ENCODE measurements at regions not wholly inside any gene's neighbourhood (a gene's known extent, or its start where the extent isn't known, plus 50 kb on each side); places are given as distances from the start of the nearest gene placed in this dataset.

DNA sequence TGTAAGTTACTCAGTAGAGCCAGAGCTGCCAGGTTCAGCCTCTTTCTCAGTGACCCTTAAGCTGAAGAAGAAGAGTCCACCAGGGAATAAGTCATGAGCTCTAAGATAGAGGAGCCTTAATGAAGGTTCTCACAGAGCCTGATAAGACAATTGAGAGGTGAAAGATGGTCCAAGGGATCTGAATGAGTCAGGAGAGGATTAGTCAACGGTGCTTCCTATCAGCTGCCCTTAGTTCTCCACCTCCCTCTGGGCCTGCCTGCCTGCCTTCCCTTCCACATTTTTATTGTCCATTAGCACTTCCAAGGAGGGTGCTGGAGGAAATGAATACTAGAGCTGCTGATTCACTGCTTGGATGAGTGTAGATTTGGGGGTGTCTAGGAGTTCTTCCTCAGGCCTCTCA lies 161.7 kb upstream of the RMST start:
- H3K27me3 ChIP-seq (ENCODE audit: insufficient read depth, insufficient read length): no peaks in the 10 kb centered on the region
- no peaks in the 10 kb centered on the region for H3K36me3 ChIP-seq (ENCODE audit: insufficient read depth, insufficient read length, low read length)
- H3K9me3 ChIP-seq (ENCODE audit: insufficient read depth, low read length): peaks cover 14% of the 10 kb centered on the region
- H3K4me1 ChIP-seq (ENCODE audit: insufficient read depth, insufficient read length): no peaks in the 10 kb centered on the region
- no peak overlapping the region for H3K9ac ChIP-seq (ENCODE audit: insufficient read length, low read depth)
- DNase-seq (ENCODE audit: low read depth, low spot score): no peak
- H3K4me3 ChIP-seq (ENCODE audit: insufficient read length, low read depth): no peak overlapping the region
- TF ChIP-seq SUZ12 (IDR thresholded peaks at IDR 0.05; ENCODE audit: extremely low read depth, insufficient read depth, insufficient read length) (no peak), YY1 (IDR thresholded peaks at IDR 0.05; ENCODE audit: insufficient read depth, insufficient read length) (no peak), ZNF274 (IDR thresholded peaks at IDR 0.05; ENCODE audit: low read depth, low read length) (no peak)

DNA sequence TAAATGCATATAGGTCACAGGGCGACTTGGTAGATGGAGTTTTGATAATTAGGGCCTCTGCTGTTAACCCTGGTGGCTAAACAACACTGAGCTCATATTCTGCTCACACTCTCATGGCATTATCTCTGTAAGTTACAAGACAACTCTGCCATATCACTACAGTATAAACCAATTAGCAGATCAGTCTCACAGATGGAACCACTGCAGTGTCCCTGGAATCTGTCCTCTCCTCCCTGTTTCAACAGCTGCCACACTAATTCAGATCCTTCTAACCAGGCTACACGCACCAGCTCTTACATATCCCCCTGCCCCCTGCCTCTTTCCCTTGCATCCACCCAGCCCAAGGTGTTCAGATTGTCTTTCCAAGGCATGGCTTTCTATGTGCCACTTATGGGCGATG lies 161.0 kb upstream of the RMST start:
- TF ChIP-seq SUZ12 (IDR thresholded peaks at IDR 0.05; ENCODE audit: extremely low read depth, insufficient read depth, insufficient read length) (no peak), ZNF274 (IDR thresholded peaks at IDR 0.05; ENCODE audit: low read depth, low read length) (no peak), YY1 (IDR thresholded peaks at IDR 0.05; ENCODE audit: insufficient read depth, insufficient read length) (no peak)
- DNase-seq (ENCODE audit: low read depth, low spot score): no peak
- H3K9me3 ChIP-seq (ENCODE audit: insufficient read depth, low read length): peaks cover 13% of the 10 kb centered on the region

DNA sequence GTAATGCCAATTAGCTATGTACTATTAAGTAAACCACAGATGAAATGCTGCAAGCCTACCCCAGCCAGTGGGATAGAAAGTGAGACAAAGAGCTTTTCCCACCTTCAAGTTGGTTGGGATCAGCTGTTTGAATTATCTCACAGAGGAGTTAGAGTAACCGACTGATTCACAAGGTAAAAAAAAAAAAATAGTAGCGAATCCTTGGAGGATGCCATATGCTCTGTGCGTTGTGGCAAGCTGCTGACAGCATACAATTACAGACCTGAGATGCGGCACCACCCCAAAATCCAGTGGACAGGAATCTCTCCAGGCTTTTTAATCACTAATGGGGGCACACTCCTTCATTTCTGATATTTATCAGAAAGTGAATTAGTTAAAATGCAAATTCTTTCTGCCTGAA lies 157.0 kb upstream of the RMST start:
- no peaks in the 10 kb centered on the region for H3K27me3 ChIP-seq (ENCODE audit: insufficient read depth, insufficient read length)
- no peak overlapping the region for H3K9ac ChIP-seq (ENCODE audit: insufficient read length, low read depth)
- no peak for DNase-seq (ENCODE audit: low read depth, low spot score)
- H3K4me3 ChIP-seq (ENCODE audit: insufficient read length, low read depth): no peak overlapping the region
- H3K36me3 ChIP-seq (ENCODE audit: insufficient read depth, insufficient read length, low read length): no peaks in the 10 kb centered on the region
- peaks cover 15% of the 10 kb centered on the region for H3K9me3 ChIP-seq (ENCODE audit: insufficient read depth, low read length)
- TF ChIP-seq YY1 (IDR thresholded peaks at IDR 0.05; ENCODE audit: insufficient read depth, insufficient read length) (no peak), SUZ12 (IDR thresholded peaks at IDR 0.05; ENCODE audit: extremely low read depth, insufficient read depth, insufficient read length) (no peak), ZNF274 (IDR thresholded peaks at IDR 0.05; ENCODE audit: low read depth, low read length) (no peak)
- H3K4me1 ChIP-seq (ENCODE audit: insufficient read depth, insufficient read length): no peaks in the 10 kb centered on the region

More for the DNA sequence above, 161.0 kb upstream of the RMST start:
- no peak overlapping the region for H3K4me3 ChIP-seq (ENCODE audit: insufficient read length, low read depth)
- no peaks in the 10 kb centered on the region for H3K36me3 ChIP-seq (ENCODE audit: insufficient read depth, insufficient read length, low read length)
- no peaks in the 10 kb centered on the region for H3K4me1 ChIP-seq (ENCODE audit: insufficient read depth, insufficient read length)
- no peak overlapping the region for H3K9ac ChIP-seq (ENCODE audit: insufficient read length, low read depth)
- H3K27me3 ChIP-seq (ENCODE audit: insufficient read depth, insufficient read length): no peaks in the 10 kb centered on the region

DNA sequence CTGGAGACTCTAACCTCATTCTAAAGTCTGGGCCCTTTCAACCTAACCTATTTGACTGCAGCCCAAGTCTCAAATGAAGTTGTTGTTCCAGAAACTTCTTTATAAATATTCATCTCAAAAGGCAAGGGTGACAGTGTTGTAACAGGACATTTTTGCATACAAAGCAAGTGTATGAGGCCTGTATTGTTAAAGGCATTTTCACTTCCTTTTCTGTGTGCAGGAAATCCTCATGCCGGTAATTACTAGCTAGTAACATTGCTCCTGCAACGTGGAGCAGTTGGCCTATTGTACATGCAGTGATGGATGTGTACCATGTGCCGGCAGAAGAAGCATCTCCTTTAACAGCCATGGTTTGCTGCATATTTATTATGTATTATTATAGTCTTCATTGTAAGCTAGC lies 156.5 kb upstream of the RMST start:
- TF ChIP-seq YY1 (IDR thresholded peaks at IDR 0.05; ENCODE audit: insufficient read depth, insufficient read length) (no peak), SUZ12 (IDR thresholded peaks at IDR 0.05; ENCODE audit: extremely low read depth, insufficient read depth, insufficient read length) (no peak), ZNF274 (IDR thresholded peaks at IDR 0.05; ENCODE audit: low read depth, low read length) (no peak)
- H3K4me3 ChIP-seq (ENCODE audit: insufficient read length, low read depth): no peak overlapping the region
- DNase-seq (ENCODE audit: low read depth, low spot score): no peak
- H3K4me1 ChIP-seq (ENCODE audit: insufficient read depth, insufficient read length): no peaks in the 10 kb centered on the region
- H3K9me3 ChIP-seq (ENCODE audit: insufficient read depth, low read length): peaks cover 15% of the 10 kb centered on the region
- H3K27me3 ChIP-seq (ENCODE audit: insufficient read depth, insufficient read length): no peaks in the 10 kb centered on the region
- no peaks in the 10 kb centered on the region for H3K36me3 ChIP-seq (ENCODE audit: insufficient read depth, insufficient read length, low read length)
- H3K9ac ChIP-seq (ENCODE audit: insufficient read length, low read depth): no peak overlapping the region

DNA sequence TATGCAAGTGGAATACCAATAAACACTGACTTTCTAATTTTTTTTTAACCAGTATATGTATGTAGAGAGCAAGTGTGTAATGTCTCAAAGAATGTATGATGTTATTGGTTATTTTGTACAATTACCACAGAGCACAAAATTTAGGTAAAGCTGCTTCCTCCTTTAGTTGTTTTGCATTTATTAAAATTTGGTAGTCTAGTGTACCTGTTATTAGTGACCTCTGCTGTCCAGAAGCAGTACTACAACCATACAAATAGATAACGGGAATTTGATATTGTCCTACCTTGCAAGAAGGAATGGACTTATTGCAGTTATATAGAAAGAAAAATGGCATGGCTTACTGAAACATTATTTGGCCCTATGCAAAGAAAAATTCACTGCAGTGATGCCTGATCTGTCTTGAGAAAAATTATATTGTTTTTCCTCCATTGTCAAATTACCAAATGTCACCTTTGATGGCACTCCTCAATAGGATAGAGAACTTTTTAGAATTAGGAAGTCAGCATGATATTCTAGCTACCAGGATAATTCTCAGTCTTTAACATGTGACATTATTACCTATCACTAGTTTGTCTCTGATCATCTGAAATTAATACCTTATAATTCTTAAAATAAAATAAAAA lies 153.9 kb upstream of the RMST start:
- 0 out of 2 replicates have a peak, but pooled peaks cover 6% of the 10 kb centered on the region for H3K9me3 ChIP-seq (ENCODE audit: insufficient read depth, low read length)
- no peaks in the 10 kb centered on the region for H3K4me1 ChIP-seq (ENCODE audit: insufficient read depth, insufficient read length)
- H3K9ac ChIP-seq (ENCODE audit: insufficient read length, low read depth): no peak overlapping the region
- H3K4me3 ChIP-seq (ENCODE audit: insufficient read length, low read depth): no peak overlapping the region
- H3K27me3 ChIP-seq (ENCODE audit: insufficient read depth, insufficient read length): no peaks in the 10 kb centered on the region
- DNase-seq (ENCODE audit: low read depth, low spot score): no peak
- H3K36me3 ChIP-seq (ENCODE audit: insufficient read depth, insufficient read length, low read length): no peaks in the 10 kb centered on the region
- TF ChIP-seq SUZ12 (IDR thresholded peaks at IDR 0.05; ENCODE audit: extremely low read depth, insufficient read depth, insufficient read length) (no peak), ZNF274 (IDR thresholded peaks at IDR 0.05; ENCODE audit: low read depth, low read length) (no peak)

DNA sequence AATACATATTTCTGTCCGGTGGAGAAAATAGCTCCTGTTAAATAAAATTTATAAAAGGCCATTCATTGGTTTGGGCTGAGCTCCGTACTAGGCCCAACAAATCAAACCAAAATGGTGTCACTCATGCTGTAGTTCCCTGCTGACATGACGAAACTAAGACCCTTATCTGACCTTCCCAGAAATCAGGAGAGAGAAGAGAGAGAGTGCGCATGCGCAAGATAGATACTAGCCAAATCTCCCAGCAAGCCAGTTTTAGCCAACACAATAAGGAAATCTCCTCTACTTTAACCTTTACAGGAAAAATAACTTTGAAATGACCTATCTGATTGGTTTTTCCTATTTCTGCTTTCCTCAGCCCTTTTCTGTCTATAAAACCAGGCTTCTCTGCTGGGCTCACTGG lies 152.7 kb upstream of the RMST start:
- no peaks in the 10 kb centered on the region for H3K27me3 ChIP-seq (ENCODE audit: insufficient read depth, insufficient read length)
- no peaks in the 10 kb centered on the region for H3K36me3 ChIP-seq (ENCODE audit: insufficient read depth, insufficient read length, low read length)
- no peak for TF ChIP-seq ZNF274 (IDR thresholded peaks at IDR 0.05; ENCODE audit: low read depth, low read length)
- no peak for TF ChIP-seq YY1 (IDR thresholded peaks at IDR 0.05; ENCODE audit: insufficient read depth, insufficient read length)
- no peak for TF ChIP-seq SUZ12 (IDR thresholded peaks at IDR 0.05; ENCODE audit: extremely low read depth, insufficient read depth, insufficient read length)
- H3K9me3 ChIP-seq (ENCODE audit: insufficient read depth, low read length): 0 out of 2 replicates have a peak, but pooled peaks cover 11% of the 10 kb centered on the region
- H3K4me3 ChIP-seq (ENCODE audit: insufficient read length, low read depth): no peak overlapping the region
- no peak for DNase-seq (ENCODE audit: low read depth, low spot score)
- H3K4me1 ChIP-seq (ENCODE audit: insufficient read depth, insufficient read length): no peaks in the 10 kb centered on the region
- no peak overlapping the region for H3K9ac ChIP-seq (ENCODE audit: insufficient read length, low read depth)

DNA sequence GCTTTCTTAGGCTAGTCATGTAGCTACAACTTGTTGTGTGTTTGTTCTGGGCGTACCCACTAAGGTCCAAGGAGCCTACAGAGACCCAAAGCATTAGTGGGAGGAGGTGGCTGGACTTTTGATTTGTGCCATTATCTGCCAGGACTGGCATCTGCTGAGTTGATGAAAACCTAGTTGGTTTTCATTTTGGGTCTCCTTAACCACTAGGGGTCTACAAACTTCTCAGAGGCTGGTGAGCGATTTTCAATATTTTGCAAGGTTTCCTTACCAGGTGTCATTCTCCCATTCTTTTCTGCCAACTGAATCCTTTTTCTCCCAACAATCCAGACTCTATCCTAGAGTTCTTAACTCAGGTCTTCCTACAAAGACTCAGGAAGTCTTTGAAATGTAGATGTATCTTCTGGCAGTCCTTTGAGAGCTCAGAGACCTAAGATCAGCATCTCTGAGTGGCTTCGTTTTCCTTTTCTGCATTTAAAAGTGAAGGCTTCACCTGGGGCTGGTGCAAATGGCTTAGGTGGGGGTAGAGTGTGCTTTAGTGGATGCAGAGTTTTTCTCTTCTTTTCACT lies 150.0 kb upstream of the RMST start:
- no peaks in the 10 kb centered on the region for H3K27me3 ChIP-seq (ENCODE audit: insufficient read depth, insufficient read length)
- H3K36me3 ChIP-seq (ENCODE audit: insufficient read depth, insufficient read length, low read length): no peaks in the 10 kb centered on the region
- no peak overlapping the region for H3K4me3 ChIP-seq (ENCODE audit: insufficient read length, low read depth)
- no peak for TF ChIP-seq ZNF274 (IDR thresholded peaks at IDR 0.05; ENCODE audit: low read depth, low read length)
- no peak for TF ChIP-seq SUZ12 (IDR thresholded peaks at IDR 0.05; ENCODE audit: extremely low read depth, insufficient read depth, insufficient read length)
- TF ChIP-seq YY1 (IDR thresholded peaks at IDR 0.05; ENCODE audit: insufficient read depth, insufficient read length): no peak
- no peak overlapping the region for H3K9ac ChIP-seq (ENCODE audit: insufficient read length, low read depth)
- DNase-seq (ENCODE audit: low read depth, low spot score): no peak
- H3K4me1 ChIP-seq (ENCODE audit: insufficient read depth, insufficient read length): no peaks in the 10 kb centered on the region
- 0 out of 2 replicates have a peak, but pooled peaks cover 13% of the 10 kb centered on the region for H3K9me3 ChIP-seq (ENCODE audit: insufficient read depth, low read length)
